ENCODE measurements at regions not wholly inside any gene's neighbourhood (a gene's known extent, or its start where the extent isn't known, plus 50 kb on each side); places are given as distances from the start of the nearest gene placed in this dataset.

DNA sequence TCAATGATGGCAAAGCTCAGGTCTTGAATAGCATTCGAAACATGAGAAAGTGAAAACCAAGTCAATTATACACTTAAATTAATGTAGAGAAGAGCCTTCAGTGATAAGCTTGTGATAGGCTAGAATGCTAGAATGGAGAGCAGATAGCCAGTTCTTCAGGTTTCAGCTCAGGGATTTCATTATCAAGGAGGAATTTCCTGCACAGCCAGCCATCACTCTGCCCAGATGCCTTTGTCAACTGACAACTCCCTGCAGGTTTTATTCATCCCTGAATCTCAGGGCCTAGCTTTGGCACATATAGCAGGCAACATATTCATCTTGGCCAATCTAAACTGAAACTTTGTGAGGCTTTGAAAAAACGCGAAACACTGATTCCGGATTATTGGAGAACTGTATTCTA is 199.3 kb upstream of the CDH6 start:
- H3K27ac ChIP-seq, result no peak overlapping the region
- H3K36me3 ChIP-seq, result no peaks in the 10 kb centered on the region
- H3K9me3 ChIP-seq (ENCODE audit: low read depth), result no peaks in the 10 kb centered on the region
- no peak overlapping the region for H3K4me3 ChIP-seq
- no peaks in the 10 kb centered on the region for H3K4me1 ChIP-seq (ENCODE audit: low read depth)
- no peak for DNase-seq (ENCODE audit: low read depth in 1 of 2, low spot score in 1 of 2)
- TF ChIP-seq, protein P1, sequence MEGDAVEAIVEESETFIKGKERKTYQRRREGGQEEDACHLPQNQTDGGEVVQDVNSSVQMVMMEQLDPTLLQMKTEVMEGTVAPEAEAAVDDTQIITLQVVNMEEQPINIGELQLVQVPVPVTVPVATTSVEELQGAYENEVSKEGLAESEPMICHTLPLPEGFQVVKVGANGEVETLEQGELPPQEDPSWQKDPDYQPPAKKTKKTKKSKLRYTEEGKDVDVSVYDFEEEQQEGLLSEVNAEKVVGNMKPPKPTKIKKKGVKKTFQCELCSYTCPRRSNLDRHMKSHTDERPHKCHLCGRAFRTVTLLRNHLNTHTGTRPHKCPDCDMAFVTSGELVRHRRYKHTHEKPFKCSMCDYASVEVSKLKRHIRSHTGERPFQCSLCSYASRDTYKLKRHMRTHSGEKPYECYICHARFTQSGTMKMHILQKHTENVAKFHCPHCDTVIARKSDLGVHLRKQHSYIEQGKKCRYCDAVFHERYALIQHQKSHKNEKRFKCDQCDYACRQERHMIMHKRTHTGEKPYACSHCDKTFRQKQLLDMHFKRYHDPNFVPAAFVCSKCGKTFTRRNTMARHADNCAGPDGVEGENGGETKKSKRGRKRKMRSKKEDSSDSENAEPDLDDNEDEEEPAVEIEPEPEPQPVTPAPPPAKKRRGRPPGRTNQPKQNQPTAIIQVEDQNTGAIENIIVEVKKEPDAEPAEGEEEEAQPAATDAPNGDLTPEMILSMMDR (IDR thresholded peaks at IDR 0.05; ENCODE audit: low read depth, low read length), result no peak
- H3K27me3 ChIP-seq, result no peaks in the 10 kb centered on the region

DNA sequence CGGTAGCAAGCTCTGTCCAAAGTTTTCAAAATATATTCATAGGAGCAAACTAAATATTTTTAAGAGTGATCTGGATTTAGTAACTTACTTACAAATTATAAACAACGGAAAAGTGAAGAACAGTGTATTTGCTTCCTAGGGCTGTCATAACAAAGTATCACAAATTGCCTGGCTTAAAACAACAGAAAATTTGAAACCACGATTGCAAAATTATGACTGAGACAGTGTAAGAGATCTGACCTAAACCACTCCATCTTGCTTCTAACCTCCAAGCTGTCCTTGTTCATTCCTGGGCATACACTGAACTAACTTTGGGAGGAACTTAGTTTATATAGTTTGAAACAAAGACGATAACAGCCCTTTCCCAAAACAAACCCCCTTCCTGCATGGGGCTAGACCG is 202.0 kb upstream of the CDH6 start:
- no peaks in the 10 kb centered on the region for H3K4me1 ChIP-seq (ENCODE audit: low read depth)
- no peaks in the 10 kb centered on the region for H3K36me3 ChIP-seq
- TF ChIP-seq, protein P1 (IDR thresholded peaks at IDR 0.05; ENCODE audit: low read depth, low read length), result no peak
- no peak overlapping the region for H3K27ac ChIP-seq
- H3K27me3 ChIP-seq, result no peaks in the 10 kb centered on the region
- no peak for DNase-seq (ENCODE audit: low read depth in 1 of 2, low spot score in 1 of 2)
- H3K9me3 ChIP-seq (ENCODE audit: low read depth), result no peaks in the 10 kb centered on the region
- H3K4me3 ChIP-seq, result no peak overlapping the region

DNA sequence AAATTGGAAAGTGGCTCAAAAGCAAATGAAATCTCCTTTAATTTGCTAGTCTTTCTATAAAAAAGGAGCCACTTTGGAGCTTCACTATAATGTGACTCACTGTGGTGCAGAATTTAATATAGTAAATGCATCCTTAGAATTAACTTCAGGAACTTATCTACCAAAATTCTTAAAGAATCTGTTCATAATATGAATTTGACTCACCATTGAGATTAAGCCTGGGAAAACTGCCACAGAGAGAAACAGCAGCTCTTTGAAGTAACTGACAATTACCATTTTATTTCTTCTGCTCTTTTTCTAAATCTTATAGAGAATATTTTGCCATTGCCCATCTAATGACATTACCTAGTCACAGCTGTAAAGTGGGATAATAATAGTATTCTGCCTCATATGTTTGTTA is 211.9 kb upstream of the CDH6 start:
- no peak overlapping the region for H3K27ac ChIP-seq
- TF ChIP-seq, protein P1 (IDR thresholded peaks at IDR 0.05; ENCODE audit: low read depth, low read length), result no peak
- no peak overlapping the region for H3K4me3 ChIP-seq
- no peaks in the 10 kb centered on the region for H3K4me1 ChIP-seq (ENCODE audit: low read depth)
- peak in 1 of 2 donors; percentile 45 for DNase-seq (ENCODE audit: low read depth in 1 of 2, low spot score in 1 of 2)
- no peaks in the 10 kb centered on the region for H3K27me3 ChIP-seq
- no peaks in the 10 kb centered on the region for H3K36me3 ChIP-seq
- H3K9me3 ChIP-seq (ENCODE audit: low read depth), result no peaks in the 10 kb centered on the region

DNA sequence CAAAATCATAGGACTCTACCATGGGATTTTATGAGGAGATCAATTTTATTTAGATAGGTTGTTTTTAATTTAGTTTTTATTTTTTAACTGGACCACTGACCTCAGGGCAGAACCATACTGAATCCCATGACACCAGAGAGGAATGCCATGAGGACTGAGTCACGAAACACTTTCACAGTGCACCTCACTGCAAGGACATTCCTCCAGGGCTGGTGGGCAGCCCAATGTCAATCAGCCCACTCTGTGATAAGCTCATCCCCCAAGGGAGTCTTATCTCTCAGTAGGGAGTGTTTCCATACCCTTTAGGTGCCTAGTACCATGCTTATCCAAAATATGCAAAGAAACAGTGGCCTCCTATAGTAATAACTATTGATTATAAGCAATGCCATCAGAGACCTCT is 224.5 kb upstream of the CDH6 start:
- H3K36me3 ChIP-seq, result no peaks in the 10 kb centered on the region
- TF ChIP-seq, protein P1 (IDR thresholded peaks at IDR 0.05; ENCODE audit: low read depth, low read length), result no peak
- DNase-seq (ENCODE audit: low read depth in 1 of 2, low spot score in 1 of 2), result no peak
- H3K4me3 ChIP-seq, result no peak overlapping the region
- no peaks in the 10 kb centered on the region for H3K4me1 ChIP-seq (ENCODE audit: low read depth)
- no peaks in the 10 kb centered on the region for H3K27me3 ChIP-seq
- no peaks in the 10 kb centered on the region for H3K9me3 ChIP-seq (ENCODE audit: low read depth)
- no peak overlapping the region for H3K27ac ChIP-seq

DNA sequence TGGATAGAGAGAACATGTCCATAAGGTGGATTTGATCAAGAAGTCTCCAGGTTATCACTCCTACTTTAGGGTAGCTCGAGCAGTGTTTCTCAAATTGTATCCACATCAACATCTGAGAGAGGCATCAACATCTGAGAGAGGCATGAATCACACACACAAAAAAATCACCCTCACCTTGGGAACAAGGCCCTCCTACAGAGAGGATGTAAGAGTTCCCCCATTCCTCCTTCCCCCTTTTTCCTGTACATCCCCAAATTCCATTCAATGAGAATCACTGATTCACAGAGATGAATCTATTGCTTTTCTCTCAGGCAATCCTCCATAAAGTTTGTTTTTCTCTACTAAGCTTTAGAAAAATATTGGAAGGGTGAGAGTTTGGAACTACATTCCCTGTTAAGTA is 233.4 kb upstream of the CDH6 start:
- Histone ChIP-seq H3K4me1 (ENCODE audit: low read depth) (peaks cover 15% of the 10 kb centered on the region), H3K36me3 (no peaks in the 10 kb centered on the region), H3K27ac (no peak overlapping the region), H3K9me3 (ENCODE audit: low read depth) (no peaks in the 10 kb centered on the region), H3K4me3 (no peak overlapping the region), H3K27me3 (no peaks in the 10 kb centered on the region)
- TF ChIP-seq, protein P1 (IDR thresholded peaks at IDR 0.05; ENCODE audit: low read depth, low read length), result no peak
- DNase-seq (ENCODE audit: low read depth in 1 of 2, low spot score in 1 of 2), result no peak

DNA sequence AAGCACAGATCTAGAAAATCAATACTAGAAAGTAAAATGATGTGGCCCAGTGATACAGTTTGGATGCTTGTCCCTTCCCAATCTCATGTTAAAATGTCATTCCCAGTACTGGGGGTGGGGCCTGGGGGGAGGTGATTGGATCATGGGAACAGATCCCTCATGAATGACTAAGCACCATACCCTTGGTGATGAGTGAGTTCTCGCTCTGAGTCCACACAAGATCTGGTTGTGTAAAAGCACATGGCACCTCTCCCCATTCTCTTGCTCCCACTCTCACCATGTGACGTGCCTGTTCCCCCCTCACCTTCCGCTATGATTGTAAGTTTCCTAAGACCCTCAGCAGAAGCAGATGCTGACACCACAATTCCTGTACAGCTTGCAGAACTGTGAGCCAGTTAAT is 234.2 kb upstream of the CDH6 start:
- DNase-seq (ENCODE audit: low read depth in 1 of 2, low spot score in 1 of 2), result no peak
- H3K4me1 ChIP-seq (ENCODE audit: low read depth), result peaks cover 15% of the 10 kb centered on the region
- no peaks in the 10 kb centered on the region for H3K36me3 ChIP-seq
- no peaks in the 10 kb centered on the region for H3K9me3 ChIP-seq (ENCODE audit: low read depth)
- H3K4me3 ChIP-seq, result no peak overlapping the region
- H3K27me3 ChIP-seq, result no peaks in the 10 kb centered on the region
- TF ChIP-seq, protein P1 (IDR thresholded peaks at IDR 0.05; ENCODE audit: low read depth, low read length), result no peak
- H3K27ac ChIP-seq, result no peak overlapping the region

Measured in cardiac muscle cell (in vitro differentiated cells and primary cell).